Uterus (tissue), 2 donors: ENCODE measurements at regions not wholly inside any gene's neighbourhood (a gene's known extent, or its start where the extent isn't known, plus 50 kb on each side); places are given as distances from the start of the nearest gene placed in this dataset.

Source experiments
- POLR2A ChIP-seq, 2 donors: fragments of 450-650 bp; IDR thresholded peaks; one replicate each; pipeline ENCODE4 v1.6.1; 2016; ENCODE audit warnings: antibody characterized with exemption in 2 of 2, mild to moderate bottlenecking in 1 of 2, moderate library complexity in 1 of 2
- TF ChIP-seq, protein P1 (sequence below), 4 experiments: fragments of 200-600 bp in 2 of 4; fragments of 450-650 bp in 2 of 4; sonication (generic) in 2 of 4; IDR thresholded peaks; one replicate each; pipeline ENCODE4 v1.5.1; 2016 to 2019; ENCODE audit warnings: antibody characterized with exemption in 4 of 4, mild to moderate bottlenecking in 2 of 4, moderate library complexity in 1 of 4

DNA sequence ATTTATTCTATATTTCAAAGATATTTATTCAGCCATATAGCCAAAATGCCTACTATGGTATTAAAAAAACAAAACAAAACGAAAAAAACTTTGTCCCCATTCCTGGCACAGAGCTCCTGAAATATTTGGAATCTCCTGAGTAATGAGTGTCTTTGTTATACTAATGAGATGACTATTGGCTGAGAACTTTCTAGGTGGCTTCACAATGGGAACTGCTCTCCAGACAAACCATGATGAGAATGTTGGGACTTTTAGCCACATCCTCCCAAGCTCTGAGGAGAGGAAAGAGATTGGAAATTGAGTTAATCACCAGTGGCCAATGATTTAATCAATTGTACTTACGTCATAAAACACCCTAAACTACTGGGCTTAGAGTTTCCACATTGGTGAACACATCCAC is 631.8 kb upstream of the SETBP1 start:
- TF ChIP-seq, protein P1, sequence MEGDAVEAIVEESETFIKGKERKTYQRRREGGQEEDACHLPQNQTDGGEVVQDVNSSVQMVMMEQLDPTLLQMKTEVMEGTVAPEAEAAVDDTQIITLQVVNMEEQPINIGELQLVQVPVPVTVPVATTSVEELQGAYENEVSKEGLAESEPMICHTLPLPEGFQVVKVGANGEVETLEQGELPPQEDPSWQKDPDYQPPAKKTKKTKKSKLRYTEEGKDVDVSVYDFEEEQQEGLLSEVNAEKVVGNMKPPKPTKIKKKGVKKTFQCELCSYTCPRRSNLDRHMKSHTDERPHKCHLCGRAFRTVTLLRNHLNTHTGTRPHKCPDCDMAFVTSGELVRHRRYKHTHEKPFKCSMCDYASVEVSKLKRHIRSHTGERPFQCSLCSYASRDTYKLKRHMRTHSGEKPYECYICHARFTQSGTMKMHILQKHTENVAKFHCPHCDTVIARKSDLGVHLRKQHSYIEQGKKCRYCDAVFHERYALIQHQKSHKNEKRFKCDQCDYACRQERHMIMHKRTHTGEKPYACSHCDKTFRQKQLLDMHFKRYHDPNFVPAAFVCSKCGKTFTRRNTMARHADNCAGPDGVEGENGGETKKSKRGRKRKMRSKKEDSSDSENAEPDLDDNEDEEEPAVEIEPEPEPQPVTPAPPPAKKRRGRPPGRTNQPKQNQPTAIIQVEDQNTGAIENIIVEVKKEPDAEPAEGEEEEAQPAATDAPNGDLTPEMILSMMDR (IDR thresholded peaks at IDR 0.05), result no peak
- TF ChIP-seq POLR2A (IDR thresholded peaks at IDR 0.05), result no peak
